SU-DHL-6 (cell line): ENCODE measurements at regions not wholly inside any gene's neighbourhood (a gene's known extent, or its start where the extent isn't known, plus 50 kb on each side); places are given as distances from the start of the nearest gene placed in this dataset.

Experiments
- H2AFZ ChIP-seq: fragments of 200-600 bp; sonication (generic); 2 replicates; pipeline ENCODE4 v1.6.1; 2014; ENCODE audit warnings: low read depth, mild to moderate bottlenecking, moderate library complexity, mixed read lengths, antibody characterized with exemption, low read length; ENCODE audit not compliant: severe bottlenecking
- H3F3A ChIP-seq: fragments of 200-600 bp; shearing (Covaris generic); 2 replicates; pipeline ENCODE4 v1.6.0; 2016; ENCODE audit warnings: antibody characterized with exemption, mild to moderate bottlenecking; ENCODE audit not compliant: insufficient read depth
- H3K27ac ChIP-seq: fragments of 200-600 bp; sonication (generic); 2 replicates; pipeline ENCODE4 v1.5.1; 2016; ENCODE audit warnings: low read depth, mild to moderate bottlenecking, low read length, moderate library complexity, mixed read lengths
- H3K27me3 ChIP-seq: fragments of 200-600 bp; sonication (generic), shearing (Covaris generic); 2 replicates; pipeline ENCODE4 v1.6.0; 2014; ENCODE audit warnings: mild to moderate bottlenecking, low read length
- H3K36me3 ChIP-seq: fragments of 200-600 bp; sonication (generic); 2 replicates; pipeline ENCODE4 v1.6.1; 2014; ENCODE audit warnings: mild to moderate bottlenecking, low read length, mixed read lengths
- H3K4me2 ChIP-seq: fragments of 300-600, 200-600 bp; shearing (Covaris generic), sonication (generic); 2 replicates; pipeline ENCODE4 v1.6.0; 2014; ENCODE audit warnings: low read length, low read depth, mild to moderate bottlenecking; ENCODE audit not compliant: poor library complexity, severe bottlenecking
- H3K4me3 ChIP-seq: fragments of 200-600 bp; sonication (generic); 2 replicates; pipeline ENCODE4 v1.5.1; 2014; ENCODE audit warnings: antibody characterized with exemption, low read length, mild to moderate bottlenecking, mixed read lengths; ENCODE audit not compliant: insufficient read depth, poor library complexity, severe bottlenecking
- H3K79me2 ChIP-seq: fragments of 200-600 bp; sonication (generic); 2 replicates; pipeline ENCODE4 v1.6.1; 2014; ENCODE audit warnings: mild to moderate bottlenecking, low read length, moderate library complexity; ENCODE audit not compliant: insufficient read depth
- H3K9ac ChIP-seq: fragments of 200-600 bp; sonication (generic); 2 replicates; pipeline ENCODE4 v1.7.0; 2014; ENCODE audit warnings: mild to moderate bottlenecking, low read length
- H3K9me2 ChIP-seq: fragments of 200-600 bp; sonication (generic); replicated peaks from 2 replicates; pipeline ENCODE4 v1.6.1; 2014; ENCODE audit warnings: low read length; ENCODE audit not compliant: insufficient read depth
- H3K9me3 ChIP-seq: fragments of 200-600 bp; sonication (generic); 2 replicates; pipeline ENCODE4 v1.6.1; 2014; ENCODE audit warnings: low read length, mixed read lengths; ENCODE audit not compliant: insufficient read depth
- H4K20me1 ChIP-seq: fragments of 200-600 bp; sonication (generic); 2 replicates; pipeline ENCODE4 v1.6.1; 2014; ENCODE audit warnings: low read depth, mild to moderate bottlenecking, antibody characterized with exemption, low read length, moderate library complexity, mixed read lengths
- EZH2phosphoT487 ChIP-seq: fragments of 200-600 bp; sonication (generic), shearing (Covaris generic); conservative IDR thresholded peaks from 2 replicates; pipeline ENCODE4 v1.6.1; 2018; ENCODE audit warnings: mild to moderate bottlenecking, antibody characterized with exemption, low read length, moderate library complexity, mixed read lengths
- TF ChIP-seq, protein P1 (sequence below): fragments of 200-600 bp; sonication (generic); IDR thresholded peaks from one replicate; pipeline ENCODE4 v1.5.1; 2017; ENCODE audit warnings: antibody characterized with exemption, mild to moderate bottlenecking, low read length, moderate library complexity; ENCODE audit not compliant: insufficient read depth, poor library complexity, severe bottlenecking

DNA sequence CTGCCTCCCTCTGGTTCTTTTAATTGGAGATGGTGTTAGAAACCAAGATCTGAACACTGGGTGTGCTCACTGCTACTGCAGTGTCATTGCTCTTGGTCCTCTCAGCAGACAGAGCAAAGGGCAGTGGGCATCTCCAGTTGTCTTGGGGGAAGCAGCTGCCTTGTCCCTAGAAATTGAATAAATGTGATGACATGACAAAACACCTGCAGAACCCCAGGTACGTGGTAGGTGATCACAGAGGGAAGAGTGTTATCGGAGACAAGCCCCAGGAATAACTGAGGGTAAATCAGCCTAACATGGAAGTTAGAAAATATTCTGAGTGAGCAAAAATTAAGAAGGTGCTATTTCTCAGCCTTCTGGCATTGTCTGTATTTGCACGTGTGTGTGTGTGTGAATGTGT, 311.9 kb upstream of the HDAC4 start:
- Histone ChIP-seq H3K9me3 (no peaks in the 10 kb centered on the region), H3K79me2 (no peaks in the 10 kb centered on the region), H3K27ac (no peak overlapping the region), H3K27me3 (no peaks in the 10 kb centered on the region), H3K36me3 (no peaks in the 10 kb centered on the region), H3K9ac (no peak overlapping the region), H2AFZ (no peak overlapping the region), H4K20me1 (no peaks in the 10 kb centered on the region), H3K9me2 (no peaks in the 10 kb centered on the region), H3K4me3 (no peak overlapping the region), H3F3A (no peaks in the 10 kb centered on the region), H3K4me2 (no peak overlapping the region)
- TF ChIP-seq EZH2phosphoT487, result no peak
- TF ChIP-seq, protein P1, sequence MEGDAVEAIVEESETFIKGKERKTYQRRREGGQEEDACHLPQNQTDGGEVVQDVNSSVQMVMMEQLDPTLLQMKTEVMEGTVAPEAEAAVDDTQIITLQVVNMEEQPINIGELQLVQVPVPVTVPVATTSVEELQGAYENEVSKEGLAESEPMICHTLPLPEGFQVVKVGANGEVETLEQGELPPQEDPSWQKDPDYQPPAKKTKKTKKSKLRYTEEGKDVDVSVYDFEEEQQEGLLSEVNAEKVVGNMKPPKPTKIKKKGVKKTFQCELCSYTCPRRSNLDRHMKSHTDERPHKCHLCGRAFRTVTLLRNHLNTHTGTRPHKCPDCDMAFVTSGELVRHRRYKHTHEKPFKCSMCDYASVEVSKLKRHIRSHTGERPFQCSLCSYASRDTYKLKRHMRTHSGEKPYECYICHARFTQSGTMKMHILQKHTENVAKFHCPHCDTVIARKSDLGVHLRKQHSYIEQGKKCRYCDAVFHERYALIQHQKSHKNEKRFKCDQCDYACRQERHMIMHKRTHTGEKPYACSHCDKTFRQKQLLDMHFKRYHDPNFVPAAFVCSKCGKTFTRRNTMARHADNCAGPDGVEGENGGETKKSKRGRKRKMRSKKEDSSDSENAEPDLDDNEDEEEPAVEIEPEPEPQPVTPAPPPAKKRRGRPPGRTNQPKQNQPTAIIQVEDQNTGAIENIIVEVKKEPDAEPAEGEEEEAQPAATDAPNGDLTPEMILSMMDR, result no peak

DNA sequence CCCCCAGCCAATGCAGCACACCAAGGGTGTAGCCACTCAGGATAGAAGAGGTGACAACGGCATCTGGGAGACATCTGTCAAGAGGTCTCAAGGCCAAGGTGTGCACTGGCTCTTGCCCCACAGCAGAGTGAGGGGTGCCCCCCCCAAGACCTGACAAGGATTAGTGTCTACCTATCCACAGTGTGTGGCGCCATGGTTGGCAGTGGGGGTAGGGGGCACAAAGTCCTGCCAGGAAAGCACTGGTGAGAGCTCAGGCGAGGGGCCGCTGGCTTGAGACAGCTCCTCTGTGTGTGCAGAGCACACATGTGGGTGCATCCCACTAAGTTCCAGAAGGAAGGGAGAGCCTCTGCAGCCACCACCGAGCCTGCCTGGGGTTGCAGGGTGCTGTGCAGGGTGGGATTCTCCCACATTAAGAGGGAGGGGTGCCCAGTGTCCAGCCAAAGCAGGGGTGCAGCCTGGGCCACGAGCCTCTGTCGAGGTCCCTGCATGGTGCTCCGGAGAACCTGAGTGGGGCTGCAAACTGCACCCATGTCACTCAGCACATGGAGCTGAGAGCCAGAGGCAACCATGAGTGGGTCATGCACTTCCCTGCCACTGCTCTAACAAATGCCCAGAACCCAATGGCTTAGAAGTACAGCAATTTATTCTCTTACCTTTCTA, 311.2 kb upstream of the HDAC4 start:
- Histone ChIP-seq H3K4me2 (no peak overlapping the region), H3K9ac (no peak overlapping the region), H3K27ac (no peak overlapping the region), H3K4me3 (no peak overlapping the region), H3K9me3 (no peaks in the 10 kb centered on the region), H3K79me2 (no peaks in the 10 kb centered on the region), H2AFZ (no peak overlapping the region), H3K36me3 (no peaks in the 10 kb centered on the region), H3F3A (no peaks in the 10 kb centered on the region), H4K20me1 (no peaks in the 10 kb centered on the region), H3K27me3 (no peaks in the 10 kb centered on the region), H3K9me2 (no peaks in the 10 kb centered on the region)
- TF ChIP-seq EZH2phosphoT487, result no peak
- TF ChIP-seq, protein P1, result no peak

DNA sequence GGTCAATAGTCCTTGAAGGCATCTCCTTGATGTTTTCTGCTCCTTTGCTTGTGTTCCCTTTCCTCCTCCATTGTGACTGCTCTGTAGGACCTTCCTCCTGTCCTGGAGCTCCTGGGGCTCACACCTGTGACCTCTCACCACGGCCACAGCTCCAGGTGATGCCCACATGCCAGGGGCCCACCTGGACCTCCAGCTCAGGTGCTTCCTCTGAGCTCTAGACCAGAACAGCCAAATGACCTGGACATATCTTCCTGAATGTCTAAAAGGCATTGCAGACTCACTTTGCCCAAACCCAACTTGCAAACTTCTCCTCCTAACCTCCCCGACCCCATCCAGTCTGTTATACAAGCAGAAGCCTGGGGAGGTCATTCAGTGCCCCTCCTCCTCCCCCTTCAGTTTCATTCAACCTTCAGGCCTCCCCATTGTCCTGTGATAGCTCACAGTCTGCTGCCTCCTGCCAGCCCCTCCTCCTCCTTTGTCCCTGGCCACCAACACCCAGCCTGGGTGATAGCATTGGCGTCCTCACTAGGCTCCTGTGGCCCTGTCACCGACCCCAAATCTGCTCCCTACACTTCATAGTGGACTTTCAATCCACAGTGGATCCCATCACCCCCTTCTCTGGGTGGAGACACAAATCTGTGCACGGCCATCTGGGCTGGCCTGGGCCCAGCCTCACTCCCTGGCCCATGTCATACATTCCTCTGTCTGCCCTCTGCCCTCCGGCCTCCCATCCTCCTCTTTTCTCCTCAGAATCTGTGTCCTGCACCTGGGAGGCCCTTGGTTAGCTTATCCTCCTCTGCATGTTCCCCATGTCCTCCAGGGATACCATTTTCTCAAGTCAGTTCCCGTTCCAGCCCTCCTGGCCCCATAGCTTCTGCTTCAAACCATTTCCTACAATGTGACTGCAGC, 310.4 kb upstream of the HDAC4 start:
- Histone ChIP-seq H3K4me3 (no peak overlapping the region), H4K20me1 (no peaks in the 10 kb centered on the region), H3K9ac (no peak overlapping the region), H3F3A (no peaks in the 10 kb centered on the region), H3K9me2 (no peaks in the 10 kb centered on the region), H3K27ac (no peak overlapping the region), H3K79me2 (no peaks in the 10 kb centered on the region), H3K9me3 (no peaks in the 10 kb centered on the region), H2AFZ (no peak overlapping the region), H3K36me3 (no peaks in the 10 kb centered on the region), H3K27me3 (no peaks in the 10 kb centered on the region), H3K4me2 (no peak overlapping the region)
- no peak for TF ChIP-seq EZH2phosphoT487
- TF ChIP-seq, protein P1, result no peak
